ENCODE measurements at regions not wholly inside any gene's neighbourhood (a gene's known extent, or its start where the extent isn't known, plus 50 kb on each side); places are given as distances from the start of the nearest gene placed in this dataset.

DNA sequence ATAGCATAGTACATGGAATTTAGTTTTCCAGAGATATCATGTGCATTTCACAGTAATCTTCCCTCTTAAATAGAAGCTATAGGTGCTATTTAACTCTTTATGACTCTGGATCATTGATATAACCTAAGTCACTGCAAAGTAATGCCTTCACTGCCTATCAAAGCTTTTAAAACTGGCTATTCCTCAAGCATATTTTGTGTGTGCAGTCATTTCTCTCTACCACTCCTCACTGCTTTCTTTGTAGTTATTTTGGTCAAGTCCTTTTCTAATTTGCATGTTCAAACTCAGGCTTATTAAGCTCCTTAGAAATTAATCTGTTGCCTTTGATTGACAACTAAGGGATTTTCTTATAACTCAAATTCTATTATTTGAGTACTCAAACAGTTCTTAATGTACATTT is 79.4 kb upstream of the PLEKHG7 start:
- Histone ChIP-seq H3K9me3 (ENCODE audit: control insufficient read depth, insufficient read depth, low read depth, low read length) (no peaks in the 10 kb centered on the region), H3K4me1 (ENCODE audit: control insufficient read depth, insufficient read depth, low read length) (no peaks in the 10 kb centered on the region), H3K36me3 (ENCODE audit: control insufficient read depth in 2 of 2, insufficient read depth in 1 of 2, low read length in 2 of 2) (no peaks in the 10 kb centered on the region), H3K4me3 (ENCODE audit: low read depth, low read length) (no peak overlapping the region), H3K27ac (ENCODE audit: extremely low read depth, low read depth, low read length) (no peak overlapping the region)
- CTCF ChIA-PET: interaction anchor here (0.7 kb wide), 1 partner anchor 12 kb away, joined by 3 read pairs; no protein-coding TSS in a partner anchor
- TF ChIP-seq ZNF707 (tag by site-specific recombination; IDR thresholded peaks at IDR 0.05): no peak
- TF ChIP-seq ZNF837 (tag by site-specific recombination; IDR thresholded peaks at IDR 0.05): no peak
- no peak for TF ChIP-seq KLF16 (tag by site-specific recombination; IDR thresholded peaks at IDR 0.05)
- TF ChIP-seq, protein P1, sequence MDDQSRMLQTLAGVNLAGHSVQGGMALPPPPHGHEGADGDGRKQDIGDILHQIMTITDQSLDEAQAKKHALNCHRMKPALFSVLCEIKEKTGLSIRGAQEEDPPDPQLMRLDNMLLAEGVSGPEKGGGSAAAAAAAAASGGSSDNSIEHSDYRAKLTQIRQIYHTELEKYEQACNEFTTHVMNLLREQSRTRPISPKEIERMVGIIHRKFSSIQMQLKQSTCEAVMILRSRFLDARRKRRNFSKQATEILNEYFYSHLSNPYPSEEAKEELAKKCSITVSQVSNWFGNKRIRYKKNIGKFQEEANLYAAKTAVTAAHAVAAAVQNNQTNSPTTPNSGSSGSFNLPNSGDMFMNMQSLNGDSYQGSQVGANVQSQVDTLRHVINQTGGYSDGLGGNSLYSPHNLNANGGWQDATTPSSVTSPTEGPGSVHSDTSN (CRISPR knock-in tag; IDR thresholded peaks at IDR 0.05): no peak
- TF ChIP-seq, protein P2, sequence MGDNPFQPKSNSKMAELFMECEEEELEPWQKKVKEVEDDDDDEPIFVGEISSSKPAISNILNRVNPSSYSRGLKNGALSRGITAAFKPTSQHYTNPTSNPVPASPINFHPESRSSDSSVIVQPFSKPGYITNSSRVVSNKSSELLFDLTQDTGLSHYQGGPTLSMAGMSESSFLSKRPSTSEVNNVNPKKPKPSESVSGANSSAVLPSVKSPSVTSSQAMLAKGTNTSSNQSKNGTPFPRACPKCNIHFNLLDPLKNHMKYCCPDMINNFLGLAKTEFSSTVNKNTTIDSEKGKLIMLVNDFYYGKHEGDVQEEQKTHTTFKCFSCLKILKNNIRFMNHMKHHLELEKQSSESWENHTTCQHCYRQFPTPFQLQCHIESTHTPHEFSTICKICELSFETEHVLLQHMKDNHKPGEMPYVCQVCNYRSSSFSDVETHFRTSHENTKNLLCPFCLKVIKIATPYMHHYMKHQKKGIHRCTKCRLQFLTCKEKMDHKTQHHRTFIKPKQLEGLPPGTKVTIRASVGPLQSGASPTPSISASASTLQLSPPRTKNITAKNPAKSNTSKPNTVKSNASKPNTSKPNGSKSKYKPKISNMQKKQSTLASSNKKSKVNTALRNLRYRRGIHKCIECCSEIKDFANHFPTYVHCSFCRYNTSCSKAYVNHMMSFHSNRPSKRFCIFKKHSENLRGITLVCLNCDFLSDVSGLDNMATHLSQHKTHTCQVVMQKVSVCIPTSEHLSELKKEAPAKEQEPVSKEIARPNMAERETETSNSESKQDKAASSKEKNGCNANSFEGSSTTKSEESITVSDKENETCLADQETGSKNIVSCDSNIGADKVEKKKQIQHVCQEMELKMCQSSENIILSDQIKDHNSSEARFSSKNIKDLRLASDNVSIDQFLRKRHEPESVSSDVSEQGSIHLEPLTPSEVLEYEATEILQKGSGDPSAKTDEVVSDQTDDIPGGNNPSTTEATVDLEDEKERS (tag by site-specific recombination; IDR thresholded peaks at IDR 0.05): no peak
- TF ChIP-seq PRDM1 (tag by site-specific recombination; IDR thresholded peaks at IDR 0.05): no peak
- TF ChIP-seq OVOL3 (tag by site-specific recombination; IDR thresholded peaks at IDR 0.05): no peak
- no peak for TF ChIP-seq ZNF473 (tag by site-specific recombination; IDR thresholded peaks at IDR 0.05)
- TF ChIP-seq ZBTB8A (tag by site-specific recombination; IDR thresholded peaks at IDR 0.05): no peak
- TF ChIP-seq ZNF571 (tag by site-specific recombination; IDR thresholded peaks at IDR 0.05): no peak
- TF ChIP-seq, protein P3, sequence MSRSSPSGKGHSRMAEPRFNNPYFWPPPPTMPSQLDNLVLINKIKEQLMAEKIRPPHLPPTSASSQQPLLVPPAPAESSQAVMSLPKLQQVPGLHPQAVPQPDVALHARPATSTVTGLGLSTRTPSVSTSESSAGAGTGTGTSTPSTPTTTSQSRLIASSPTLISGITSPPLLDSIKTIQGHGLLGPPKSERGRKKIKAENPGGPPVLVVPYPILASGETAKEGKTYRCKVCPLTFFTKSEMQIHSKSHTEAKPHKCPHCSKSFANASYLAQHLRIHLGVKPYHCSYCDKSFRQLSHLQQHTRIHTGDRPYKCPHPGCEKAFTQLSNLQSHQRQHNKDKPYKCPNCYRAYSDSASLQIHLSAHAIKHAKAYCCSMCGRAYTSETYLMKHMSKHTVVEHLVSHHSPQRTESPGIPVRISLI (tag by site-specific recombination; IDR thresholded peaks at IDR 0.05): no peak
- POLR2A ChIA-PET: no interaction called here

DNA sequence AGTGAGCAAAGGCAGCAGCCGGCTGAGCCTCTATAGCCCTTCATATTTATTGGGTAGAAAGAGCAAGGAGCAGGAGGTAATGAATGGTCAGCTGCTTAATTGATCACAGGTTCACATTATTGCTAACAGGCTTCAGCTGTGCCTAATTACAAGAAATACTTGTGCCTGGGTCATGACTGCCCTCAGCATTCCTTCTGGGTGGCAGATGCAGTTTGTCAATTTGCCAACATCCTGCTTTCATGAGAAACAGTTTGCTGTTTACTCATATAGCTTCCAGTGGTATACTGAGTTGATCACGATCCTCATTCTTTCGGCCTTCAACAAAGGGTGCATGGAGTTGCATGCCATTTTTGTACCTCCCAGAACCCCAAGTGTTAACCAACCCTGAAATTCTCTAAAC is 81.0 kb upstream of the PLEKHG7 start:
- CTCF ChIA-PET: no interaction called here

DNA sequence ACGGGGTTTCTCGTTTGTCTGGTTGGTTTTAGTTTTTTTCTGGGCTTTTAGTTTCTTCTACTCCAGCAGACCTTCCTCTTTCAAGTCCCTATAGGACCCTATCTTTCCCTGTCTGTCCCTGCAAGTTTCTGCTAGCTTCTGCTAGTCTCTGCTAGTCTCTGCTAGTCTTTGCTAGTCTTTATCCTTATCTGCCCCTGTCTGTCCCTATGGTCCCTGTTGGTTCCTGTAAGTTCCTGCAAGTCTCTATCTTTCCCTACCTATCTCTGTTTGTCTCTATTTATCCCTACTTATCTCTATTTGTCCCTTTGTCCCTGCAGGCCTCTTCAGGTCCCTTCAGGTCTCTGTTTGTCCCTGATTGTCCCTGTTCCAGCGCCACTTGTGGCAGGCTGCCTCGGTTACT is 81.5 kb upstream of the PLEKHG7 start:
- Histone ChIP-seq H3K9me3 (ENCODE audit: control insufficient read depth, insufficient read depth, low read depth, low read length) (no peaks in the 10 kb centered on the region), H3K4me1 (ENCODE audit: control insufficient read depth, insufficient read depth, low read length) (no peaks in the 10 kb centered on the region), H3K27ac (ENCODE audit: extremely low read depth, low read depth, low read length) (no peak overlapping the region), H3K36me3 (ENCODE audit: control insufficient read depth in 2 of 2, insufficient read depth in 1 of 2, low read length in 2 of 2) (no peaks in the 10 kb centered on the region), H3K4me3 (ENCODE audit: low read depth, low read length) (no peak overlapping the region)
- ChIA-PET CTCF (no interaction called here), POLR2A (no interaction called here)
- TF ChIP-seq ZNF660 (tag by site-specific recombination; IDR thresholded peaks at IDR 0.05) (no peak), ZSCAN16 (tag by site-specific recombination; IDR thresholded peaks at IDR 0.05) (no peak), ZNF792 (tag by site-specific recombination; IDR thresholded peaks at IDR 0.05) (no peak), ZBTB48 (tag by site-specific recombination; IDR thresholded peaks at IDR 0.05) (no peak), SP2 (tag by site-specific recombination; IDR thresholded peaks at IDR 0.05) (no peak), OSR2 (tag by site-specific recombination; IDR thresholded peaks at IDR 0.05) (no peak)
- TF ChIP-seq, protein P4, sequence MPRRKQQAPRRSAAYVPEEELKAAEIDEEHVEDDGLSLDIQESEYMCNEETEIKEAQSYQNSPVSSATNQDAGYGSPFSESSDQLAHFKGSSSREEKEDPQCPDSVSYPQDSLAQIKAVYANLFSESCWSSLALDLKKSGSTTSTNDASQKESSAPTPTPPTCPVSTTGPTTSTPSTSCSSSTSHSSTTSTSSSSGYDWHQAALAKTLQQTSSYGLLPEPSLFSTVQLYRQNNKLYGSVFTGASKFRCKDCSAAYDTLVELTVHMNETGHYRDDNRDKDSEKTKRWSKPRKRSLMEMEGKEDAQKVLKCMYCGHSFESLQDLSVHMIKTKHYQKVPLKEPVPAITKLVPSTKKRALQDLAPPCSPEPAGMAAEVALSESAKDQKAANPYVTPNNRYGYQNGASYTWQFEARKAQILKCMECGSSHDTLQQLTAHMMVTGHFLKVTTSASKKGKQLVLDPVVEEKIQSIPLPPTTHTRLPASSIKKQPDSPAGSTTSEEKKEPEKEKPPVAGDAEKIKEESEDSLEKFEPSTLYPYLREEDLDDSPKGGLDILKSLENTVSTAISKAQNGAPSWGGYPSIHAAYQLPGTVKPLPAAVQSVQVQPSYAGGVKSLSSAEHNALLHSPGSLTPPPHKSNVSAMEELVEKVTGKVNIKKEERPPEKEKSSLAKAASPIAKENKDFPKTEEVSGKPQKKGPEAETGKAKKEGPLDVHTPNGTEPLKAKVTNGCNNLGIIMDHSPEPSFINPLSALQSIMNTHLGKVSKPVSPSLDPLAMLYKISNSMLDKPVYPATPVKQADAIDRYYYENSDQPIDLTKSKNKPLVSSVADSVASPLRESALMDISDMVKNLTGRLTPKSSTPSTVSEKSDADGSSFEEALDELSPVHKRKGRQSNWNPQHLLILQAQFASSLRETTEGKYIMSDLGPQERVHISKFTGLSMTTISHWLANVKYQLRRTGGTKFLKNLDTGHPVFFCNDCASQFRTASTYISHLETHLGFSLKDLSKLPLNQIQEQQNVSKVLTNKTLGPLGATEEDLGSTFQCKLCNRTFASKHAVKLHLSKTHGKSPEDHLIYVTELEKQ (tag by site-specific recombination; IDR thresholded peaks at IDR 0.05; ENCODE audit: borderline replicate concordance): no peak

More for the DNA sequence above, 81.0 kb upstream of the PLEKHG7 start:
- no peaks in the 10 kb centered on the region for H3K9me3 ChIP-seq (ENCODE audit: control insufficient read depth, insufficient read depth, low read depth, low read length)
- POLR2A ChIA-PET: no interaction called here
- no peaks in the 10 kb centered on the region for H3K4me1 ChIP-seq (ENCODE audit: control insufficient read depth, insufficient read depth, low read length)
- H3K4me3 ChIP-seq (ENCODE audit: low read depth, low read length): no peak overlapping the region
- no peak overlapping the region for H3K27ac ChIP-seq (ENCODE audit: extremely low read depth, low read depth, low read length)
- TF ChIP-seq ZBTB21 (tag by site-specific recombination; IDR thresholded peaks at IDR 0.05) (no peak), KLF7 (tag by site-specific recombination; IDR thresholded peaks at IDR 0.05; ENCODE audit: borderline replicate concordance) (no peak), ZNF560 (tag by site-specific recombination; IDR thresholded peaks at IDR 0.05; ENCODE audit: borderline replicate concordance) (no peak)
- no peaks in the 10 kb centered on the region for H3K36me3 ChIP-seq (ENCODE audit: control insufficient read depth in 2 of 2, insufficient read depth in 1 of 2, low read length in 2 of 2)
